ENCODE measurements at regions not wholly inside any gene's neighbourhood (a gene's known extent, or its start where the extent isn't known, plus 50 kb on each side); places are given as distances from the start of the nearest gene placed in this dataset.

DNA sequence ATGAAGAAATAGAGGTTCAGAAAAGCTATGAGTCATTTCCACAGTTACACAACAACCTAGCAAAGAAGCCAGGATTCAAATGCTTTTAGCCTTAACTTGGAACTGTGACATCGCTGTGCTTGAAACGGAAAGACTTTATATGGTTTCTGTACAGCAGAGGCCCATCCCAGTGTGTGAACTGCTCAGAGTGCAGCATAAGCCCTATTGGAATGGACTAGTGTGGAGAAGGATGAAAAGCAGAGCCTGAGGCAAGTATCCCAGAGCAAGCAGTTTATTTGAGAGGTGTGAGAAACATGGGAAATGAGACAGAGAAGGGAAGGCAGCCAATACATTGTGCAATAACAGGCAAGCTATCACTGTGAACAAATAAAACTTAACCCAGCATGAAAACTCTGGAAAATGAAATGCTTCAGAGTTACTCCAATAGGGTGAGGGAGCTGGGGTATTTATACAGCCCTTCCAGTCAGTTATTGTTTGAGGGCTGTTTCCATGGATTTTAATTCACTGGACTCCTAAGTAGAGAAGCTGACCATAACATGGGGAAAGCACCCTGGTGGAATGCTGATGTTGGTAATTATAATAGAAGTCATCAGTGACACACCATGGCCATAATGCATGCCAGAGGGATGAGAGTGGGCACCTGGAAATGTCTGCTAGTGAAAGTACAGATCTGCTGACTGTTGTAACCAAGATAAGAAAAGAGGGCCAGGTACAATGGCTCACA lies 254.0 kb upstream of the POU3F3 start:
- TF ChIP-seq, protein P1, sequence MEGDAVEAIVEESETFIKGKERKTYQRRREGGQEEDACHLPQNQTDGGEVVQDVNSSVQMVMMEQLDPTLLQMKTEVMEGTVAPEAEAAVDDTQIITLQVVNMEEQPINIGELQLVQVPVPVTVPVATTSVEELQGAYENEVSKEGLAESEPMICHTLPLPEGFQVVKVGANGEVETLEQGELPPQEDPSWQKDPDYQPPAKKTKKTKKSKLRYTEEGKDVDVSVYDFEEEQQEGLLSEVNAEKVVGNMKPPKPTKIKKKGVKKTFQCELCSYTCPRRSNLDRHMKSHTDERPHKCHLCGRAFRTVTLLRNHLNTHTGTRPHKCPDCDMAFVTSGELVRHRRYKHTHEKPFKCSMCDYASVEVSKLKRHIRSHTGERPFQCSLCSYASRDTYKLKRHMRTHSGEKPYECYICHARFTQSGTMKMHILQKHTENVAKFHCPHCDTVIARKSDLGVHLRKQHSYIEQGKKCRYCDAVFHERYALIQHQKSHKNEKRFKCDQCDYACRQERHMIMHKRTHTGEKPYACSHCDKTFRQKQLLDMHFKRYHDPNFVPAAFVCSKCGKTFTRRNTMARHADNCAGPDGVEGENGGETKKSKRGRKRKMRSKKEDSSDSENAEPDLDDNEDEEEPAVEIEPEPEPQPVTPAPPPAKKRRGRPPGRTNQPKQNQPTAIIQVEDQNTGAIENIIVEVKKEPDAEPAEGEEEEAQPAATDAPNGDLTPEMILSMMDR (IDR thresholded peaks at IDR 0.05) = no peak
- no peak for TF ChIP-seq POLR2AphosphoS5 (IDR thresholded peaks at IDR 0.05)
